HFFc6 (cell line): ENCODE measurements at regions not wholly inside any gene's neighbourhood (a gene's known extent, or its start where the extent isn't known, plus 50 kb on each side); places are given as distances from the start of the nearest gene placed in this dataset.

Experiments used
- DNase-seq: peaks from one replicate; pipeline ENCODE4 v3.0.0-alpha.2; 2018
- H3K27ac Mint-ChIP-seq: 2 replicates; pipeline ENCODE4 v1.8.0; 2020; ENCODE audit warnings: mild to moderate bottlenecking, mixed read lengths
- H3K27me3 Mint-ChIP-seq: 2 replicates; pipeline ENCODE4 v1.8.0; 2021; ENCODE audit warnings: mild to moderate bottlenecking, moderate library complexity, mixed read lengths; ENCODE audit not compliant: insufficient read depth
- H3K36me3 Mint-ChIP-seq: 2 replicates; pipeline ENCODE4 v1.8.0; 2021; ENCODE audit warnings: low read depth, mixed read lengths
- H3K4me1 Mint-ChIP-seq: 2 replicates; pipeline ENCODE4 v1.8.0; 2020; ENCODE audit warnings: low read depth, mixed read lengths
- H3K4me3 Mint-ChIP-seq: 2 replicates; pipeline ENCODE4 v1.8.0; 2020; ENCODE audit warnings: mild to moderate bottlenecking, moderate library complexity, mixed read lengths
- H3K9me3 Mint-ChIP-seq: 2 replicates; pipeline ENCODE4 v1.8.0; 2020; ENCODE audit warnings: mild to moderate bottlenecking, mixed read lengths
- CTCF ChIP-seq: fragments of 200-600 bp; sonication (generic); IDR thresholded peaks from 2 replicates; pipeline ENCODE4 v1.5.0; 2021; ENCODE audit warnings: antibody characterized with exemption, mild to moderate bottlenecking

GRCh38 chr2:64204703-64205102, 60.5 kb upstream of the PELI1 start:
- Mint-ChIP-seq H3K9me3 (no peaks in the 10 kb centered on the region), H3K36me3 (no peaks in the 10 kb centered on the region), H3K27me3 (0 out of 2 replicates have a peak, but pooled peaks cover 2% of the 10 kb centered on the region), H3K4me1 (peaks cover 37% of the 10 kb centered on the region), H3K27ac (peak overlapping the region; percentile 83), H3K4me3 (peak overlapping the region; percentile 54; the same call in 1 of the 2 replicates)
- no peak for TF ChIP-seq CTCF
- no peak for DNase-seq

- Mint-ChIP-seq H3K4me1 (peaks cover 37% of the 10 kb centered on the region), H3K4me3 (no peak overlapping the region), H3K9me3 (no peaks in the 10 kb centered on the region), H3K27ac (no peak overlapping the region), H3K36me3 (no peaks in the 10 kb centered on the region), H3K27me3 (peaks cover 2% of the 10 kb centered on the region; the same call in 1 of the 2 replicates)
- DNase-seq: no peak
- no peak for TF ChIP-seq CTCF
Measured at GRCh38 chr2:64205415-64205814, 61.2 kb upstream of the PELI1 start.

GRCh38 chr2:64207573-64207972, 63.4 kb upstream of the PELI1 start:
- TF ChIP-seq CTCF: no peak
- H3K4me1 Mint-ChIP-seq: peaks cover 23% of the 10 kb centered on the region
- DNase-seq: no peak
- no peaks in the 10 kb centered on the region for H3K36me3 Mint-ChIP-seq
- peaks cover 6% of the 10 kb centered on the region for H3K27me3 Mint-ChIP-seq
- H3K4me3 Mint-ChIP-seq: no peak overlapping the region
- H3K9me3 Mint-ChIP-seq: no peaks in the 10 kb centered on the region
- no peak overlapping the region for H3K27ac Mint-ChIP-seq

- DNase-seq: no peak
- TF ChIP-seq CTCF: no peak
- Mint-ChIP-seq H3K27ac (no peak overlapping the region), H3K4me3 (no peak overlapping the region), H3K4me1 (no peaks in the 10 kb centered on the region), H3K27me3 (peaks cover 5% of the 10 kb centered on the region), H3K9me3 (no peaks in the 10 kb centered on the region), H3K36me3 (no peaks in the 10 kb centered on the region)
Measured at GRCh38 chr2:64210816-64211215, 66.6 kb upstream of the PELI1 start.

- H3K4me1 Mint-ChIP-seq: no peaks in the 10 kb centered on the region
- H3K4me3 Mint-ChIP-seq: no peak overlapping the region
- no peaks in the 10 kb centered on the region for H3K36me3 Mint-ChIP-seq
- DNase-seq: no peak
- H3K27ac Mint-ChIP-seq: no peak overlapping the region
- H3K9me3 Mint-ChIP-seq: no peaks in the 10 kb centered on the region
- H3K27me3 Mint-ChIP-seq: peaks cover 5% of the 10 kb centered on the region
- TF ChIP-seq CTCF: no peak
Measured at GRCh38 chr2:64211276-64211921, 67.2 kb upstream of the PELI1 start.
